Liver (tissue), 7 donors: ENCODE measurements at regions not wholly inside any gene's neighbourhood (a gene's known extent, or its start where the extent isn't known, plus 50 kb on each side); places are given as distances from the start of the nearest gene placed in this dataset.
"Not testable (repeated sequence)": the region's sequence is repeated elsewhere in the genome, so short reads cannot be mapped to it uniquely, and the experiment has no call there.

Experiments used
- DNase-seq: peaks from one replicate; pipeline ENCODE4 v3.0.0-alpha.2; 2017; ENCODE audit warnings: low spot score
- H3K27ac ChIP-seq, 2 donors: one replicate each; pipeline ENCODE4 v1.7.0; 2013; ENCODE audit warnings: inconsistent platforms in 2 of 2, low read length in 2 of 2, control low read depth in 1 of 2, low read depth in 1 of 2, mild to moderate bottlenecking in 1 of 2
- H3K27me3 ChIP-seq, 4 donors: one replicate each; pipeline versions ENCODE4 v1.6.1 to v1.7.0; 2013; ENCODE audit warnings: low read length in 3 of 4, inconsistent platforms in 1 of 4, mild to moderate bottlenecking in 1 of 4, moderate library complexity in 1 of 4; ENCODE audit not compliant: control insufficient read depth in 4 of 4, insufficient read depth in 4 of 4
- H3K36me3 ChIP-seq, 4 donors: one replicate each; pipeline versions ENCODE4 v1.6.1 to v1.7.0; 2013; ENCODE audit warnings: low read length in 3 of 4, mild to moderate bottlenecking in 3 of 4, low read depth in 1 of 4, moderate library complexity in 1 of 4; ENCODE audit not compliant: control insufficient read depth in 4 of 4, insufficient read depth in 3 of 4
- H3K4me1 ChIP-seq, 4 donors: one replicate each; pipeline versions ENCODE4 v1.6.1 to v1.7.0; 2013; ENCODE audit warnings: low read length in 3 of 4, mild to moderate bottlenecking in 3 of 4, moderate library complexity in 1 of 4; ENCODE audit not compliant: control insufficient read depth in 4 of 4, insufficient read depth in 4 of 4
- H3K4me3 ChIP-seq, 3 donors: one replicate each; pipeline versions ENCODE4 v1.6.1 to v1.7.0; 2013; ENCODE audit warnings: low read length in 3 of 3, control low read depth in 1 of 3, low read depth in 1 of 3, mild to moderate bottlenecking in 1 of 3
- H3K9ac ChIP-seq, 2 donors: one replicate each; pipeline ENCODE4 v1.7.0; 2013; ENCODE audit warnings: low read length in 2 of 2, mild to moderate bottlenecking in 2 of 2, moderate library complexity in 2 of 2, control low read depth in 1 of 2, low read depth in 1 of 2
- H3K9me3 ChIP-seq, 4 donors: one replicate each; pipeline versions ENCODE4 v1.6.1 to v1.7.0; 2013; ENCODE audit warnings: low read length in 3 of 4; ENCODE audit not compliant: control insufficient read depth in 4 of 4
- ATF3 ChIP-seq: IDR thresholded peaks from 2 replicates; pipeline ENCODE4 v1.6.1; 2016; ENCODE audit warnings: antibody characterized with exemption
- EGR1 ChIP-seq, 2 donors: IDR thresholded peaks; 2 replicates each; pipeline ENCODE4 v1.6.1; 2016 to 2018; ENCODE audit warnings: antibody characterized with exemption in 2 of 2, low read depth in 2 of 2
- FOXA2 ChIP-seq: IDR thresholded peaks from 2 replicates; pipeline ENCODE4 v1.6.1; 2016; ENCODE audit warnings: antibody characterized with exemption
- GABPA ChIP-seq, 2 donors: IDR thresholded peaks in 1 of 2; conservative IDR thresholded peaks in 1 of 2; 2 replicates each; pipeline ENCODE4 v1.6.1; 2016; ENCODE audit warnings: antibody characterized with exemption in 2 of 2, mild to moderate bottlenecking in 1 of 2, moderate library complexity in 1 of 2
- HNF4A ChIP-seq, 2 donors: conservative IDR thresholded peaks; 2 replicates each; pipeline ENCODE4 v1.6.1; 2016; ENCODE audit warnings: antibody characterized with exemption in 2 of 2, mild to moderate bottlenecking in 2 of 2
- HNF4G ChIP-seq: IDR thresholded peaks from 2 replicates; pipeline ENCODE4 v1.6.1; 2016; ENCODE audit warnings: antibody characterized with exemption
- JUND ChIP-seq, 2 donors: IDR thresholded peaks; 2 replicates each; pipeline ENCODE4 v1.6.1; 2016; ENCODE audit warnings: antibody characterized with exemption in 2 of 2
- MAX ChIP-seq: IDR thresholded peaks from 2 replicates; pipeline ENCODE4 v1.6.1; 2016; ENCODE audit warnings: antibody characterized with exemption
- NR2F2 ChIP-seq: IDR thresholded peaks from 2 replicates; pipeline ENCODE4 v1.6.1; 2016; ENCODE audit warnings: antibody characterized with exemption
- RAD21 ChIP-seq, 2 donors: IDR thresholded peaks; 2 replicates each; pipeline ENCODE4 v1.6.1; 2016; ENCODE audit warnings: antibody characterized with exemption in 2 of 2, mild to moderate bottlenecking in 2 of 2
- RXRA ChIP-seq, 2 donors: IDR thresholded peaks; 2 replicates each; pipeline ENCODE4 v1.6.1; 2017 to 2018; ENCODE audit warnings: antibody characterized with exemption in 2 of 2, mild to moderate bottlenecking in 1 of 2
- SP1 ChIP-seq: IDR thresholded peaks from 2 replicates; pipeline ENCODE4 v1.6.1; 2018; ENCODE audit warnings: antibody characterized with exemption, mild to moderate bottlenecking
- TAF1 ChIP-seq: conservative IDR thresholded peaks from 2 replicates; pipeline ENCODE4 v1.6.1; 2016; ENCODE audit warnings: antibody characterized with exemption, mild to moderate bottlenecking
- YY1 ChIP-seq: IDR thresholded peaks from 2 replicates; pipeline ENCODE4 v1.6.1; 2016; ENCODE audit warnings: antibody characterized with exemption, mild to moderate bottlenecking
- ZBTB33 ChIP-seq: IDR thresholded peaks from 2 replicates; pipeline ENCODE4 v1.6.1; 2016; ENCODE audit warnings: antibody characterized with exemption
- WGBS: extraction: QIAGEN DNeasy Blood & Tissue Kit; methylation state at CpG from one replicate; pipeline ENCODE4 v1.1.7; 2013; 5-methylcytosine and 5-hydroxymethylcytosine counted together
- donor health status: healthy.
- donor health status: healthy.
- donor health status: healthy.
- donor health status: healthy.

- Histone ChIP-seq H3K9ac (no peak overlapping the region), H3K27me3 (no peaks in the 10 kb centered on the region), H3K27ac (no peak overlapping the region), H3K4me1 (no peaks in the 10 kb centered on the region), H3K36me3 (no peaks in the 10 kb centered on the region), H3K9me3 (no peaks in the 10 kb centered on the region), H3K4me3 (no peak overlapping the region)
- no peak for DNase-seq
- no peak for TF ChIP-seq RXRA (IDR thresholded peaks at IDR 0.05)
- TF ChIP-seq GABPA (IDR thresholded peaks at IDR 0.05 in 1 of 2, conservative IDR thresholded peaks at IDR 0.05 in 1 of 2), result no peak
- no peak for TF ChIP-seq EGR1 (IDR thresholded peaks at IDR 0.05; ENCODE audit: low read depth in 2 of 2)
- no peak for TF ChIP-seq ZBTB33
- TF ChIP-seq JUND (IDR thresholded peaks at IDR 0.05), result no peak
- no peak for TF ChIP-seq TAF1
- no peak for TF ChIP-seq MAX
- no peak for TF ChIP-seq HNF4A (conservative IDR thresholded peaks at IDR 0.05)
- no peak for TF ChIP-seq HNF4G
- TF ChIP-seq FOXA2, result no peak
- no peak for TF ChIP-seq ATF3
- TF ChIP-seq YY1, result no peak
- TF ChIP-seq RAD21 (IDR thresholded peaks at IDR 0.05), result no peak
- TF ChIP-seq SP1, result no peak
- no peak for TF ChIP-seq NR2F2
- WGBS, result 74% methylated on average over 3 of the region's 3 CpGs
Observed at GRCh38 chrX:93461060-93461459, 212.3 kb downstream of the NAP1L3 start.

- H3K27me3 ChIP-seq, result peaks cover 0 to 3% (median 0%) of the 10 kb centered on the region in 4 donors
- WGBS, result 63% methylated on average over 1 of the region's 1 CpG
- no peak for TF ChIP-seq RAD21 (IDR thresholded peaks at IDR 0.05)
- TF ChIP-seq TAF1, result no peak
- no peak overlapping the region for H3K9ac ChIP-seq
- H3K36me3 ChIP-seq, result no peaks in the 10 kb centered on the region
- DNase-seq, result no peak
- no peaks in the 10 kb centered on the region for H3K4me1 ChIP-seq
- H3K27ac ChIP-seq, result no peak overlapping the region
- peaks cover 0 to 3% (median 0%) of the 10 kb centered on the region in 4 donors for H3K9me3 ChIP-seq
- no peak overlapping the region for H3K4me3 ChIP-seq
Observed at GRCh38 chrX:93454509-93454908, 218.9 kb downstream of the NAP1L3 start.

GRCh38 chrX:93434721-93435120 lies 238.7 kb downstream of the NAP1L3 start:
- not testable (repeated sequence) for H3K9ac ChIP-seq, H3K4me3 ChIP-seq, DNase-seq, H3K27ac ChIP-seq, H3K9me3 ChIP-seq, H3K4me1 ChIP-seq, H3K36me3 ChIP-seq, H3K27me3 ChIP-seq
- WGBS, result 92% methylated on average over 6 of the region's 6 CpGs
